NOMO-1 (cell line): ENCODE measurements at regions not wholly inside any gene's neighbourhood (a gene's known extent, or its start where the extent isn't known, plus 50 kb on each side); places are given as distances from the start of the nearest gene placed in this dataset.

ENCODE experiments used
- DNase-seq, 2 experiments: peaks; one replicate each; lab custom pipeline; 2025; ENCODE audit not compliant: unreplicated experiment in 2 of 2; lab: John Stamatoyannopoulos, UW

DNA sequence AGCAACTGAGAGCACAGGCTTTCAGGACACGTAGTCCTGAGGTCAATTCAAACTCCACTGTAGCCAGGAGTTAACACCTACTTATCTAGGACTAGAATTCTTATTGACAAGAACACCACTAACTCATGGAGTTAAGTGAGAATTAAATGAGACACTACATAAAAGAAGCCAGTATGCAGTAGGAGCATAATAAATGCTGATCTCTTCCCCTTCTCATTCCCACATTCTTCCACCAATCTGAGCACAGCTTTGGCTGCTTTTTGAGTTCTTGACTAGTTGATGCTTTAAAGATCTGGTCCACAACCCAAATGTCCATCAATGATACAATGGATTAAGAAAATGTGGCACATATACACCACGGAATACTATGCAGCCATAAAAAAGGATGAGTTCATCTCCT is 55.2 kb downstream of the TTC32 start:
- no peak for DNase-seq

GRCh38 chr2:19846030-19846429 is 55.8 kb downstream of the TTC32 start:
- DNase-seq, result no peak

DNA sequence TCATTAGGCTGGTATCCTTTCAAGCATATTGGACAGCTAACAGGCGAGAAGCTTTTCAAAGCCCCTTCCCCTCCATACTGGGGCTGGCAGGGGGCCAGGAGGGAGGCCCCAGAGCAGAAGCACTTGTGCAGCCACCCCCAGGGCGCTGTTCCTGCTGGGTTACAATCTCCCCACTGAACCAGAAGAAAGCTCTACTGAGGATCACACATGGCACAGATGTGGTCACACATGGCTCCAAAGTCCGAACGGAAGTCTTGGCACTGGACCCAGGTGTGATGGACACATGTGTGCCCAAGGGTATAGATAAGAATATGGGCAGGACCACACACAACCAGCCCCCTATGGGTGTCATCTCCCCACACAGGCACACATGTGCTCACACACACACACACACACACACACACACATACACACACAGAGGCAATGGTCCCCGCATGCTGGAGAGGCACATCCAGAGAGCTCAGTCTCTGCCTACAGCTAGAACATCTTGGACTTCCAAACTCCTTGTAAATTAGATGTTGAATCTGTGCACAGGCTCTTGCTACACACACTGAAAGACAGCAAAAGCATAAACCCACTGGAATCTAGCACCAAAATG is 56.4 kb downstream of the TTC32 start:
- no peak for DNase-seq

DNA sequence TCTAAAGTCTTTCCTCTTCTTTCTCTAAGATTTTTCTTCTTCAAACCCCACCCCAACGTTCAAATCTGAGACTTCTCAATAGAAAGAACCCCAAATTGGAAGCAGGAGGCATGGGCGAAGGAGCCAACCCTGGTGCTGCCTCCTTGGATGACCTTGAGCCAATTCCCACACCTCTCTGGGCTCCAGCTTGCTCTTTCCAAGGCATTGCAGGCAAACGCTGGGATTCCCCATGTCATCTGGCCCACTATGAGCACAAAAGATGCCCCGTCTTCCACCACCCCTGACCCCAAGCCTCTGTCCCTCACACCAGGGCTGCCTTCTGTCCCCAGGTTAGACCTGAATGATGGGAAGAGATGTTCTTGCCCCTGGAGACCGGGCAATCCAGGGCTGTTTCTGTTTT is 57.0 kb downstream of the TTC32 start:
- no peak for DNase-seq

GRCh38 chr2:19843992-19844515 is 57.7 kb downstream of the TTC32 start:
- DNase-seq, result no peak

DNA sequence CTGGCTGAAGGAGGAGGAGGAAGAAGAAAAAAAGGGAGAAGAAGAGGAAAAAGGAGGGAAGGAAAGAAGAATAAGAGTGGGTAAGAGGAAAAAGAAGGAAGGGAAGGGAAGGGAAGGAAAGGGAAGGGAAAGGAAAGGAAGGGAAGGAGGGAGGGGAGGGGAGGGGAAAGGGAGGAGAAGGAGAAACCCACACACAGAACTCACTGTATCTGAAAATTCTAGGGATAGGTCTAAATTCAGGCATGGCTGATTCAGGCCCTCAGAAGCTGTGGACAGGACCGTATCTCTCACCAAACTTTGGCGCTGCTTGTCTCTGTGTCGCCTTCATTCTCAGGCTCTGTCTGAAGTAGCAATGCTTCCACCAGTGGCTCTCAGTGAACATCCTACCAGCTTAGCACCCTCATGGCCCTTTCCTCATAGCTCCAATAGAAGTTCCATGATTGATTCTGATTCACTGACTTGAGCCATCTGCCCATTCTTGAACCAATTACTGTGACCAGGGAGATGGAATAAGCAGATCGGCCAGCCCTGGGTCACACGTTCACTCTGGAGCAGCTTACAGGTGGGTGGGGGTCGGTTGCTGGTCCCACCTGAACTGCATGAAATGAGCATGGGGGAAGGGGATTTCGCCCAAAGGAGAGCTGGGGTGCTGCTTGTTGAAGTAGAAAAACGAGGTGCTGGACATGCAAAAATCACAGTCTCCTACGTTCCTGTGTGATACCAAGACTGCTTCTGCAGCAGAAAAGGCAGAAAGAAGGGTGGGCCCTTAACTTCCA is 59.7 kb downstream of the TTC32 start:
- DNase-seq, result no peak

- no peak for DNase-seq
Measured at GRCh38 chr2:19839438-19839837, 62.3 kb downstream of the TTC32 start.

DNA sequence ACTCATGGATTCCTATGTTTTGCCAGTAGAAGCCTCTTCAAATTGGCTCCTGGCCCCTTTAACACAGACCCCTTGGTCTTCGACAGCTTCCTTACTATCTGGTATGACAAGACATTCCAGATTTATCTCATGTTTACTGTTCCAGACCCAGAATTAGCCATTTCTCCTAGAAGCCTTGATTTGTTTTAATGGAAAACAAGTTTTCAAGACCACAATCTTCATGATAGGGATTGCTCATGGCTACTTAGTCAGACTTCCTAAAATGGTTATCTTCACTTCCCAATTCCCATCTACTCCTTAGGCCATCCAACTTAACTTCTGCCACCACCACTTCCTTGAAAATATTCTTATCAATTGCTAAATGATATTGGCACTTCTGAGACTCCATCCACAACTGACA is 63.2 kb downstream of the TTC32 start:
- no peak for DNase-seq

GRCh38 chr2:19837235-19837766 is 64.5 kb downstream of the TTC32 start:
- no peak for DNase-seq

DNA sequence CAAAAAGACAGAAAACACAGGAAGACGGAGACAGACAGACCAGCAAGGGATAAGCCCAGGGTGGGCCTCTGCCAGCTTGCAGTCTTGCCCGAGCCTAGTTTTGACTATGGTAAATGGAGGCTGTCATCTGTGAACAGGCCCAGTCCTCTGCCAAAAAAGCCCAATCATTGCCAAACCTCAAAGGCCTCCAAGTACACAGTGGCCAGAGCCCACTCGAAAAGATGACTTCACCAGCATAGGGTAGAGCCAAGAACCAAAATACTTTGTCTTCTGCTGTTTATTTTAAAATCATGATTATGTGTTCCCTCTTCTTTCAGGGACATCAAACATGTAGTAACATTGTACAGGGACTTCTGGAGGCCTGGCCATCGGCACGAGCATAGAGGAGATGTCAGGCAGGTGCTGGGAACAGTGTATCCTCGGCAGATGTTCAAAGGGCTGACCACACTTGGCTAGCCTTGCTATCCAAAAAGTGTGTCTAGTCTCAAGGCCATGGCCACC is 66.0 kb downstream of the TTC32 start:
- no peak for DNase-seq

- no peak for DNase-seq
Measured at GRCh38 chr2:19833978-19834377, 67.8 kb downstream of the TTC32 start.

- DNase-seq, result no peak
Measured at GRCh38 chr2:19829672-19830071, 72.1 kb downstream of the TTC32 start.

GRCh38 chr2:19826874-19827273 is 74.9 kb downstream of the TTC32 start:
- no peak for DNase-seq

GRCh38 chr2:19823507-19823906 is 78.3 kb downstream of the TTC32 start:
- DNase-seq, result no peak

GRCh38 chr2:19819097-19820065 is 82.4 kb downstream of the TTC32 start:
- DNase-seq, result no peak

DNA sequence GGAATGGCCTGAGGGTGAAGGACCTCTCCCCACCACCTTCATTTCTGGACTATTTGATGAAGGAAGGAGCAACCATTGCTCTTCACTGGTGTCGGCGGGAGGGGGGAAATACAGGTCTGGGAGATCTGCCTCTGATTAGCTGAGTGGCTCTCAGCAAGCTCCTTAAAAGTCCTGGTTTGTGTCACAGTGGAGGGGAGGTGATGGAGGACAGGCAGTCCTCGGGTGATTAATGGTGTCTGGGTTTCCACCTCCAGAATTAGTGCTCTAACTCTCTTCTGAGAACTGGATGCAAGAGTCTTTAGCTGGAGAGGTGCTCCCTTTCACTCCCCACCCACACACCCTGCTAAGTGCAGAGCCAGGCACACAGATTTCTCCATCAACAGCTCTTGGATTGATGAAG is 83.2 kb downstream of the TTC32 start:
- no peak for DNase-seq

DNA sequence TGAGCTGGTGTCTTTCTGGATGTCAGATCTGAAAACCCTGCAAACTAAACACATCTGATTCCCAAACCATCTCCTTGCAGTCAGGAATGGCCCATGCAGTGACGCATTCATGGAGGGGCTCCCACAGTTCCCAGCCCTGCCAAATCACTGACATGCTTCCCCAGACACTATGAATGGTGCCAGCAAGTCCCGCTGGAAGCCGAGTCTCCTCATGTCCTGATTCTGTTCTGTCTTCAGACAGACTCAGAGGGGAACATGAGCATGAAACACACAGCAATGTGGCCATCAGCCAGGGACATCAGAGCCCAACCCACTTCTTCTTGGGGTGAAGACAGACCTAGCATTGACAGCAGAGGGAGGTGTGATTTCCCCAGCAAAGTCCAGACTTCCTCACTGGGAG is 83.7 kb downstream of the TTC32 start:
- DNase-seq, result no peak

- DNase-seq, result no peak
Measured at GRCh38 chr2:19815746-19816145, 86.0 kb downstream of the TTC32 start.

DNA sequence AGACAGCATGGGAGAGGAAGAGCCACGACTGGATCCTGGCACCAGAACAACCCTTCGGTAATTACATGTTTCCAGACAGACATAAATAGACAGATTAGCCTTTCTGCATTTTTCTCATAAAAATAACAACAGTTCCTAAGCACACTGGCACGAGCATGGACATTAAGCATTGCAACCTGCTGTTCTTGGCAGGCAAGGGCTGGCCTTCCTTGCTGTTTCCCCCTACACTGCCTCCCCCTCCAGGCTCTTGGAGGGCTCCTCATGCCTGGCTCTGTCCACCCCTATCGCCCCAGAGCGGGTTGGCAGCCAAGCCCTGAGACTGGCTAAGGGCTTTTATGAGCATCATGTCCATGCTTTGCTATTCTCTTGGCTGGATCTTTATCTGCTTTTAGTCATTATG is 89.6 kb downstream of the TTC32 start:
- DNase-seq, result no peak

GRCh38 chr2:19811186-19811585 is 90.6 kb downstream of the TTC32 start:
- DNase-seq, result no peak

DNA sequence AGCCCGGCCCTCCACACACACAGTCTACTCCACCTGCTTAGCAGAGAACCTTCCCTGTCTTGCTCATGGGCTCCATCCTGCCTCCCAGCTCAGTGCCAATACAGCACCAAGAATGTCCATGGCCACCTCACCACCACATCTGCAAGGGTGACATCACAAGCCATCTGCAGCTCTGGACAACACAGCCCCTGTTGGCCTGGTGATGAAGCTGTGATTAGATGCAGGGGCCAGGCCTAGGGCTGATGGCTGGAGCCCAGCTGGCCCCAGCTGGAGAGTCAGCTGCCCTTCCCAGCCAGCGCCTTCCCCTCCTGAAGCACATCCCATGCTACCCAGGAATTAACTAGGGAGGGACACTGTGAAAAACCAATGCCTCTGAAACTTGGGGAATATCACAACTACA is 91.1 kb downstream of the TTC32 start:
- DNase-seq, result no peak
